SK-N-SH (cell line): ENCODE measurements at regions not wholly inside any gene's neighbourhood (a gene's known extent, or its start where the extent isn't known, plus 50 kb on each side); places are given as distances from the start of the nearest gene placed in this dataset.

Experiments used
- CTCF ChIP-seq: fragments of 200-600 bp; sonication (generic); IDR thresholded peaks from 2 replicates; pipeline ENCODE4 v1.6.1; 2017; ENCODE audit warnings: antibody characterized with exemption, mild to moderate bottlenecking, moderate library complexity
- EP300 ChIP-seq, 2 experiments: IDR thresholded peaks; 2 replicates each; pipeline versions ENCODE4 v1.4.0 to v1.6.1; 2012; ENCODE audit warnings: borderline replicate concordance in 1 of 2, low read depth in 1 of 2, low read length in 1 of 2
- GABPA ChIP-seq: IDR thresholded peaks from 2 replicates; pipeline ENCODE4 v1.4.0; 2012; ENCODE audit warnings: low read depth, mild to moderate bottlenecking
- MEF2A ChIP-seq: IDR thresholded peaks from 2 replicates; pipeline ENCODE4 v1.4.0; 2012; ENCODE audit warnings: low read depth, borderline replicate concordance
- POLR2AphosphoS5 ChIP-seq: IDR thresholded peaks from 2 replicates; pipeline ENCODE4 v1.6.1; 2012; ENCODE audit warnings: low read depth, low read length
- RFX5 ChIP-seq: IDR thresholded peaks from 2 replicates; pipeline ENCODE4 v1.6.1; 2012; ENCODE audit warnings: mild to moderate bottlenecking, improper control_type of control experiment, low read length
- ZBTB33 ChIP-seq: IDR thresholded peaks from 2 replicates; pipeline ENCODE4 v1.4.0; 2012; ENCODE audit warnings: low read depth, borderline replicate concordance
- TF ChIP-seq, protein P1 (sequence below): IDR thresholded peaks from 2 replicates; pipeline ENCODE4 v1.6.1; 2012; ENCODE audit warnings: mild to moderate bottlenecking, low read depth, low read length, moderate library complexity
- TF ChIP-seq, protein P2 (sequence below): IDR thresholded peaks from 2 replicates; pipeline ENCODE4 v1.4.0; 2012; ENCODE audit warnings: low read depth

DNA sequence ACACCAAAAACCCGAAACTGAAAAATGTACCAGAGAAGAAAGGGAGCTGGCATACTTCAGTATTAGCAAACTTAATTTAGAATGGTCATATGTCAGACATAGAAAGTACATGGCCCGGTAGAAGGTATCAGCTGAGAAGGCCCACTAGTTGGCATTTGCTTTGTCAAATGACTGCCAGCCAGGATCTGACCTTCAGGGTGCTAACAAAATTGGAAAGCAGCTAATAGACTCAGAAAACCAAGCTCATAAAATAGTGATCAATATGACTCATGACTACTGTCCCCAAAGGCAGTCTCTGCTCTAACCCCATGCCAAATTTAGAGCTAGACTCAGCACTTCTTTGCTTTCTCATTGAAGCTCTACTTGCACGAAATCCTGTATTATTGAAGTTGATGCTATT lies 342.7 kb downstream of the PDGFC start:
- TF ChIP-seq EP300 (IDR thresholded peaks at IDR 0.05; ENCODE audit: borderline replicate concordance in 1 of 2, low read depth in 1 of 2, low read length in 1 of 2): no peak
- TF ChIP-seq CTCF: no peak
- no peak for TF ChIP-seq RFX5
- TF ChIP-seq POLR2AphosphoS5: no peak
- TF ChIP-seq ZBTB33: no peak
- TF ChIP-seq, protein P1, sequence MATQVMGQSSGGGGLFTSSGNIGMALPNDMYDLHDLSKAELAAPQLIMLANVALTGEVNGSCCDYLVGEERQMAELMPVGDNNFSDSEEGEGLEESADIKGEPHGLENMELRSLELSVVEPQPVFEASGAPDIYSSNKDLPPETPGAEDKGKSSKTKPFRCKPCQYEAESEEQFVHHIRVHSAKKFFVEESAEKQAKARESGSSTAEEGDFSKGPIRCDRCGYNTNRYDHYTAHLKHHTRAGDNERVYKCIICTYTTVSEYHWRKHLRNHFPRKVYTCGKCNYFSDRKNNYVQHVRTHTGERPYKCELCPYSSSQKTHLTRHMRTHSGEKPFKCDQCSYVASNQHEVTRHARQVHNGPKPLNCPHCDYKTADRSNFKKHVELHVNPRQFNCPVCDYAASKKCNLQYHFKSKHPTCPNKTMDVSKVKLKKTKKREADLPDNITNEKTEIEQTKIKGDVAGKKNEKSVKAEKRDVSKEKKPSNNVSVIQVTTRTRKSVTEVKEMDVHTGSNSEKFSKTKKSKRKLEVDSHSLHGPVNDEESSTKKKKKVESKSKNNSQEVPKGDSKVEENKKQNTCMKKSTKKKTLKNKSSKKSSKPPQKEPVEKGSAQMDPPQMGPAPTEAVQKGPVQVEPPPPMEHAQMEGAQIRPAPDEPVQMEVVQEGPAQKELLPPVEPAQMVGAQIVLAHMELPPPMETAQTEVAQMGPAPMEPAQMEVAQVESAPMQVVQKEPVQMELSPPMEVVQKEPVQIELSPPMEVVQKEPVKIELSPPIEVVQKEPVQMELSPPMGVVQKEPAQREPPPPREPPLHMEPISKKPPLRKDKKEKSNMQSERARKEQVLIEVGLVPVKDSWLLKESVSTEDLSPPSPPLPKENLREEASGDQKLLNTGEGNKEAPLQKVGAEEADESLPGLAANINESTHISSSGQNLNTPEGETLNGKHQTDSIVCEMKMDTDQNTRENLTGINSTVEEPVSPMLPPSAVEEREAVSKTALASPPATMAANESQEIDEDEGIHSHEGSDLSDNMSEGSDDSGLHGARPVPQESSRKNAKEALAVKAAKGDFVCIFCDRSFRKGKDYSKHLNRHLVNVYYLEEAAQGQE: no peak
- TF ChIP-seq GABPA: no peak
- no peak for TF ChIP-seq MEF2A
- TF ChIP-seq, protein P2, sequence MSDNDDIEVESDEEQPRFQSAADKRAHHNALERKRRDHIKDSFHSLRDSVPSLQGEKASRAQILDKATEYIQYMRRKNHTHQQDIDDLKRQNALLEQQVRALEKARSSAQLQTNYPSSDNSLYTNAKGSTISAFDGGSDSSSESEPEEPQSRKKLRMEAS: no peak
